Heart left ventricle (tissue), 13 donors: ENCODE measurements at regions not wholly inside any gene's neighbourhood (a gene's known extent, or its start where the extent isn't known, plus 50 kb on each side); places are given as distances from the start of the nearest gene placed in this dataset.

Experiments
- POLR2A ChIP-seq, 2 donors: fragments of 450-650 bp; IDR thresholded peaks; one replicate each; pipeline ENCODE4 v1.6.1; 2017; ENCODE audit warnings: antibody characterized with exemption in 2 of 2, mild to moderate bottlenecking in 2 of 2, moderate library complexity in 2 of 2
- TF ChIP-seq, protein P1 (sequence below), 12 donors: fragments of 200-600 bp; sonication (generic) in 4 of 12; IDR thresholded peaks; one replicate each; pipeline versions ENCODE4 v1.5.0 to v1.8.0; 2018 to 2022; ENCODE audit warnings: antibody characterized with exemption in 12 of 12, mild to moderate bottlenecking in 5 of 12
- donor health status: ischemic (EF 13 %, LVEDD 7.1; RV severe dilation, severe dysfunction).
- donor health status: DM: no; HTN: yes; CAD: no.
- donor health status: DM: no; HTN: no; CAD: no.
- donor health status: ischemic (EF 25% LVEDD 6.9; RV normal size, moderate dysfunction).
- donor health status: ischemic (EF 25% LVEDD 5.7; RV mildly dilated, moderate dysfunction).
- donor health status: ischemic (EF 35%, LVEDD 5.7; RV mildly dilated, moderate dysfunction).
- donor health status: nonischemic (EF 11% LVEDD 7.7; RV severe dilation, severe dysfunction).
- donor health status: DM: yes; HTN: yes; CAD: no.
- donor health status: PGD.
- donor health status: ischemic (EF 29% LVEDD 5.4; RV normal size, mild dysfunction).
- donor health status: nonischemic (EF 23%, LVEDD 6.1; RV moderate dilation, normal function).

DNA sequence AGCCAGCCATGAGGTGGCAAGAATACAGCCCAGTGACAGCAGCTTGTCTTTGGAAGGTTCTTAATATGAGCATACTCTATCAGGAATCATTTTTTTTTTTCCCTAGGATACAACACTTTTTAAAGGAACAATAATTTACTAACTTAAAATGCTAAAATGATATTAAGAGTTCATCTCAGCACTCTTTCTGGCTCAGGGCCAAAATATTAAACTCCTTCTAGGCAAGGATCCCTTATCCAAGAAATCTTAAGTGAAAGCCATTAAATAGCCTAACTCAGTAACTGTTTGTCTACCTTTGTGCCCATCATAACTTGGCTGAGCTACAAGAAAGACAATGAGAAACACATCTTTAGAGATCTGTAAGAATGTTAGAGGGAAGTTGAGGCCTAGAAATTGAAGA is 529.5 kb upstream of the TGFBR2 start:
- no peak for TF ChIP-seq POLR2A (IDR thresholded peaks at IDR 0.05)
- TF ChIP-seq, protein P1, sequence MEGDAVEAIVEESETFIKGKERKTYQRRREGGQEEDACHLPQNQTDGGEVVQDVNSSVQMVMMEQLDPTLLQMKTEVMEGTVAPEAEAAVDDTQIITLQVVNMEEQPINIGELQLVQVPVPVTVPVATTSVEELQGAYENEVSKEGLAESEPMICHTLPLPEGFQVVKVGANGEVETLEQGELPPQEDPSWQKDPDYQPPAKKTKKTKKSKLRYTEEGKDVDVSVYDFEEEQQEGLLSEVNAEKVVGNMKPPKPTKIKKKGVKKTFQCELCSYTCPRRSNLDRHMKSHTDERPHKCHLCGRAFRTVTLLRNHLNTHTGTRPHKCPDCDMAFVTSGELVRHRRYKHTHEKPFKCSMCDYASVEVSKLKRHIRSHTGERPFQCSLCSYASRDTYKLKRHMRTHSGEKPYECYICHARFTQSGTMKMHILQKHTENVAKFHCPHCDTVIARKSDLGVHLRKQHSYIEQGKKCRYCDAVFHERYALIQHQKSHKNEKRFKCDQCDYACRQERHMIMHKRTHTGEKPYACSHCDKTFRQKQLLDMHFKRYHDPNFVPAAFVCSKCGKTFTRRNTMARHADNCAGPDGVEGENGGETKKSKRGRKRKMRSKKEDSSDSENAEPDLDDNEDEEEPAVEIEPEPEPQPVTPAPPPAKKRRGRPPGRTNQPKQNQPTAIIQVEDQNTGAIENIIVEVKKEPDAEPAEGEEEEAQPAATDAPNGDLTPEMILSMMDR (IDR thresholded peaks at IDR 0.05), result no peak
